Left colon (tissue), 2 donors: ENCODE measurements at regions not wholly inside any gene's neighbourhood (a gene's known extent, or its start where the extent isn't known, plus 50 kb on each side); places are given as distances from the start of the nearest gene placed in this dataset.

ENCODE experiments used
- ATAC-seq: fragments of 200-7000 bp; cut with Tn5 transposase; one replicate; pipeline ENCODE4 v1.9.1; 2020; ENCODE audit warnings: mild to moderate bottlenecking, moderate library complexity
- DNase-seq, 2 donors: peaks; one replicate each; pipeline ENCODE4 v3.0.0-alpha.2; 2020
- intact Hi-C, 2 donors: fragments of 100-400 bp; cut with DNase I in 1 of 2; cut with micrococcal nuclease in 1 of 2; formaldehyde crosslinking; loops; one replicate each; pipeline versions ENCODE4 v1.11.2 to v1.14.0; 2022; cut with DNase I, micrococcal nuclease
- donor health status: DM: no; HTN: no; CAD: no.
- donor health status: DM: yes; HTN: yes; CAD: no.

GRCh38 chr22:49550141-49550430, 277.6 kb downstream of the BRD1 start:
- ATAC-seq (peak; percentile 26), DNase-seq (no peak)
- intact Hi-C loops = no loop called here

GRCh38 chr22:49549256-49550140, 278.2 kb downstream of the BRD1 start:
- DNase-seq = no peak
- intact Hi-C loops = no loop called here
- no peak for ATAC-seq

GRCh38 chr22:49548356-49549202, 279.1 kb downstream of the BRD1 start:
- no peak for DNase-seq
- ATAC-seq = no peak
- intact Hi-C loops = no loop called here

- DNase-seq (no peak), ATAC-seq (no peak)
- intact Hi-C loops = no loop called here
Observed at GRCh38 chr22:49547751-49548239, 279.9 kb downstream of the BRD1 start.

GRCh38 chr22:49546811-49547585, 280.7 kb downstream of the BRD1 start:
- DNase-seq (no peak), ATAC-seq (no peak)
- intact Hi-C loops = no loop called here

- ATAC-seq = no peak
- intact Hi-C loops = no loop called here
- DNase-seq = no peak
Observed at GRCh38 chr22:49545606-49546005, 282.1 kb downstream of the BRD1 start.

GRCh38 chr22:49544286-49544685, 283.4 kb downstream of the BRD1 start:
- intact Hi-C loops = no loop called here
- DNase-seq = no peak
- ATAC-seq = no peak

- intact Hi-C loops = no loop called here
- ATAC-seq = no peak
Observed at GRCh38 chr22:49543876-49544275, 283.8 kb downstream of the BRD1 start.

GRCh38 chr22:49541693-49542230, 285.9 kb downstream of the BRD1 start:
- DNase-seq (no peak), ATAC-seq (no peak)
- intact Hi-C loops = no loop called here

More at GRCh38 chr22:49543876-49544275, 283.8 kb downstream of the BRD1 start:
- no peak for DNase-seq

- DNase-seq = no peak
- no peak for ATAC-seq
- intact Hi-C loops = no loop called here
Observed at GRCh38 chr22:49540913-49541692, 286.6 kb downstream of the BRD1 start.

GRCh38 chr22:49540084-49540912, 287.4 kb downstream of the BRD1 start:
- intact Hi-C loops = no loop called here
- DNase-seq (no peak), ATAC-seq (no peak)

GRCh38 chr22:49538006-49538405, 289.7 kb downstream of the BRD1 start:
- intact Hi-C loops = no loop called here
- ATAC-seq = no peak

GRCh38 chr22:49536571-49537131, 291.0 kb downstream of the BRD1 start:
- peak in 1 of 2 donors; percentile 17 for DNase-seq

More at GRCh38 chr22:49538006-49538405, 289.7 kb downstream of the BRD1 start:
- no peak for DNase-seq

GRCh38 chr22:49535527-49536125, 292.0 kb downstream of the BRD1 start:
- ATAC-seq (no peak), DNase-seq (peak in 1 of 2 donors; percentile 9)
- intact Hi-C loops = no loop called here

More at GRCh38 chr22:49536571-49537131, 291.0 kb downstream of the BRD1 start:
- no peak for ATAC-seq
- intact Hi-C loops = no loop called here

- DNase-seq = no peak
- ATAC-seq = no peak
- intact Hi-C loops = no loop called here
Observed at GRCh38 chr22:49535126-49535525, 292.5 kb downstream of the BRD1 start.

GRCh38 chr22:49534386-49534785, 293.3 kb downstream of the BRD1 start:
- DNase-seq (peak in 1 of 2 donors; percentile 9), ATAC-seq (no peak)
- intact Hi-C loops = no loop called here

GRCh38 chr22:49533886-49534285, 293.8 kb downstream of the BRD1 start:
- ATAC-seq = no peak
- peak in 1 of 2 donors; percentile 10 for DNase-seq
- intact Hi-C loops = no loop called here
